ENCODE measurements at regions not wholly inside any gene's neighbourhood (a gene's known extent, or its start where the extent isn't known, plus 50 kb on each side); places are given as distances from the start of the nearest gene placed in this dataset.

DNA sequence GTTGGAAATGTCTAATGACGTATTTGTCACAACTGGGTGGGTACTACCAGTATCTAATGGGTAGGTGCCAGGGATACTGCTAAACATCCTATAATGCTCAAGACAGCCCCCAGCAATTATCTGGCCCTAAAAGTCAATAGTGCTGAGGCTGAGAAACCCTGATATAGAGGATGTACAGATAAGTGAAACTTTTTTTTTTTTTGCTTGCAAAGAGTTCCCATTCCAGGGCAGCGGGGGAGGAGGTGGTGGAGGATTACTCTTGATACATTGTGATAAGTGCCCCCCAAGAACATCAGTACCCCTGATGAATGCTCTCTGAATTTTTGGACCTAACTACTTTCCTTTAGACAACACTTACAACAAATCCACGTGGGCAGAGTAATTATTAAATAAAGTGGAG is 329.7 kb upstream of the SPRED2 start:
- TF ChIP-seq EP300 (IDR thresholded peaks at IDR 0.05; ENCODE audit: borderline replicate concordance) (no peak), RAD21 (IDR thresholded peaks at IDR 0.05; ENCODE audit: low read depth) (no peak), FOXM1 (IDR thresholded peaks at IDR 0.05; ENCODE audit: borderline replicate concordance, low read depth) (no peak), YY1 (IDR thresholded peaks at IDR 0.05; ENCODE audit: low read depth) (no peak), NFIC (IDR thresholded peaks at IDR 0.05) (no peak), TAF1 (IDR thresholded peaks at IDR 0.05; ENCODE audit: low read depth) (no peak)
- TF ChIP-seq, protein P1, sequence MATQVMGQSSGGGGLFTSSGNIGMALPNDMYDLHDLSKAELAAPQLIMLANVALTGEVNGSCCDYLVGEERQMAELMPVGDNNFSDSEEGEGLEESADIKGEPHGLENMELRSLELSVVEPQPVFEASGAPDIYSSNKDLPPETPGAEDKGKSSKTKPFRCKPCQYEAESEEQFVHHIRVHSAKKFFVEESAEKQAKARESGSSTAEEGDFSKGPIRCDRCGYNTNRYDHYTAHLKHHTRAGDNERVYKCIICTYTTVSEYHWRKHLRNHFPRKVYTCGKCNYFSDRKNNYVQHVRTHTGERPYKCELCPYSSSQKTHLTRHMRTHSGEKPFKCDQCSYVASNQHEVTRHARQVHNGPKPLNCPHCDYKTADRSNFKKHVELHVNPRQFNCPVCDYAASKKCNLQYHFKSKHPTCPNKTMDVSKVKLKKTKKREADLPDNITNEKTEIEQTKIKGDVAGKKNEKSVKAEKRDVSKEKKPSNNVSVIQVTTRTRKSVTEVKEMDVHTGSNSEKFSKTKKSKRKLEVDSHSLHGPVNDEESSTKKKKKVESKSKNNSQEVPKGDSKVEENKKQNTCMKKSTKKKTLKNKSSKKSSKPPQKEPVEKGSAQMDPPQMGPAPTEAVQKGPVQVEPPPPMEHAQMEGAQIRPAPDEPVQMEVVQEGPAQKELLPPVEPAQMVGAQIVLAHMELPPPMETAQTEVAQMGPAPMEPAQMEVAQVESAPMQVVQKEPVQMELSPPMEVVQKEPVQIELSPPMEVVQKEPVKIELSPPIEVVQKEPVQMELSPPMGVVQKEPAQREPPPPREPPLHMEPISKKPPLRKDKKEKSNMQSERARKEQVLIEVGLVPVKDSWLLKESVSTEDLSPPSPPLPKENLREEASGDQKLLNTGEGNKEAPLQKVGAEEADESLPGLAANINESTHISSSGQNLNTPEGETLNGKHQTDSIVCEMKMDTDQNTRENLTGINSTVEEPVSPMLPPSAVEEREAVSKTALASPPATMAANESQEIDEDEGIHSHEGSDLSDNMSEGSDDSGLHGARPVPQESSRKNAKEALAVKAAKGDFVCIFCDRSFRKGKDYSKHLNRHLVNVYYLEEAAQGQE (IDR thresholded peaks at IDR 0.05; ENCODE audit: low read depth): no peak
- TF ChIP-seq, protein P2, sequence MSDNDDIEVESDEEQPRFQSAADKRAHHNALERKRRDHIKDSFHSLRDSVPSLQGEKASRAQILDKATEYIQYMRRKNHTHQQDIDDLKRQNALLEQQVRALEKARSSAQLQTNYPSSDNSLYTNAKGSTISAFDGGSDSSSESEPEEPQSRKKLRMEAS (IDR thresholded peaks at IDR 0.05): no peak
